ENCODE measurements at regions not wholly inside any gene's neighbourhood (a gene's known extent, or its start where the extent isn't known, plus 50 kb on each side); places are given as distances from the start of the nearest gene placed in this dataset.

DNA sequence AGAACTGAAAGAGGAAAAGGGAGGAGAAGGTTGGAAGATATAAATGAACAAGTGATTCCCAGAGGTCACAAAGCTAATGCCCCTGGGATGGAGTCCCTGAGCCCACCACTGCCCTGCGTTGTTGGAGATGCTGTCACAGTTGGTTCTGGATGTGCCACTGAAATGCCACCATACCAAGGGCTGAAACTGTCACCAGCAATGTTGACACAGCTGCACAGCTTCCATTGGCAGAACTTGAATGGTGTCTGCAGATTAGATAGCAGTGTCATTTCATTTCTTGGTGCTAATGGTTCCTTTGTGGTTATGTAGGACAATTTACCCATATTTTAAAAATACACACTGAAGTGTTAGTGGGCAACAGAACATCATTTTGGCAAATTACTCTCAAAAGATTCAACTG lies 120.7 kb downstream of the TBXT start:
- no peak for DNase-seq (ENCODE audit: low spot score)

DNA sequence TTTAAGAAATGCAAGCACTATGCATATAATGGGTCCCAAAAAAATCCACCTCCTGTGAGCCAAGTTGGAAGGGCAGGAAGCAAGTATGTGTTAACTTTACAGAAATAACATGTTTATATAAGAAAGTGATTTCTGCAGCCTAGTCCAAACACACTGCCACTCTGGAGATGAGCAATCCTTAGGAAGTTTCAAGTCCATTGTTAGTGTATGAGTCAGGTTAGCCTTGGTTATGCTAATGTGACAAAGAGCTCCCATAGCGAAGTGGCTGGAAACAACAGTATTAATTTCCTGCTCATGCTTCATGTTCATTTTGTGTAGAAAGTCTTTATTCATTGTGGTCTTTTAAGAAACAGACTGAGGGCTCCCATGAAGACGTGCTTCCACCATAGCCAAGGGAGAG lies 121.4 kb downstream of the TBXT start:
- no peak for DNase-seq (ENCODE audit: low spot score)

DNA sequence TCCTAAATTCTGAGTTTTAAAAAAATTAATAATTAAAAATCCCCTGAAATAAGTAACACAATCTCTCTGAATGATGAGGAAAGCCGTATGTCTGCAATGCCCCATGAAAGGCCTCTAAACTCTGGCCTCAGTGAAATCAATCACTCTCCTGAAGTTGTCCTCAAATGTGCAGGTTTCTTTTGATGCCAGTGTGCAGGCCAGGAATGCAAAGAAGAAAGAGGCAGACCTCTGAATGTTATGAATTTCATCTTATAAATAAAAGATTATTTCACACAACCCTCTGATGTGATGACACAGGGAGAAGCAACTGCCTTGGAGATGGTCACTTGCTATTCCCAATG lies 121.8 kb downstream of the TBXT start:
- no peak for DNase-seq (ENCODE audit: low spot score)

DNA sequence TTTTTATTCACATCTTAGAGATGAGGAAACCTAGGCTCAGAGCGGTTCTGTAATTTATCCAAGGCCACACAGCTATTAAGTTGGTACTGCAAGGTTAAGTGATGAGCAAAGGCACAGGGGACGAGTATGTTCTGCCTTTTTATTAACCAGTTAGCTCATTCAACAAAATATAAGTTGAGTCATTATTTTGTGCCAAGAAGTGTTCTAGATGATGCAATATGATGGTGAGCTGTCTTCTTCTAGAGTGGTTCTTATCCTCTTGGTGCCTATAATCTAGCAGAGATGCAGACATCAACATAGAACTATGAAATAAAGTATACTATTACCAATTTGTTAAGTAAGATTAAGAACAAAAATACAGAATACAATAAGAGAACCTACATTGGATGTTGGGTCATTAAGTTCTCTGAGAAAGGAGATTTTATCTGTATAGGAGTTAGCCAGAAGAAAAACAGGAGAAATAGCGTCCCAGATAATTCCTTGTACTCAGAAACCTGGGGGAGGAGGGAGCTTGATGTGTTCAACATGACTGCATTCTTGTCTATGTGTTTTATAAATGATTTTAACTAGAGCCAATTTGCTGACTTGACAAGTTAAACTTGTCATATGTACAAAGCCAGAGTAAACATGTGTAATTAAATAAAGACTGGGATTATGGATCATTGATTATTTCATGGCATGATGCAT lies 122.3 kb downstream of the TBXT start:
- DNase-seq (ENCODE audit: low spot score), result no peak

DNA sequence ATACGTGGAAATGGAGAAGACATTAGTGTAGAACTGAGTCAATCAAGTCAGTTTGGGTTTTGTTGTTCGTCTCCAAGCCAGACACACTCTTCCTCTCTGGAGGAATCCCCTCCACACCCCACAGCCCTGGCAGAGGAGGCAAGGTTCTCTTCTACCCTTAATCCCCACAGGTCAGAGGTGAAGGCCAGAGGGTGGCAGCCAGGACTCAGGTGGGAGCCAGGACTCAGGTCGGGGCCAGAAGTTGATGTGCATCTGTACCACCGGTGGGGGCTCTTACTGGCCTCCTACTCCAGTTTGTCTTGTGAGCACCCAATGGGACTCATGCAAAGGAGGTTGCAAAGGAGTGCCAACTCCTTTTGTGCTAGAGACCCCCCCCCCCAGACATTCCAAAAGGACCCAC lies 126.4 kb downstream of the TBXT start:
- DNase-seq (ENCODE audit: low spot score), result no peak

DNA sequence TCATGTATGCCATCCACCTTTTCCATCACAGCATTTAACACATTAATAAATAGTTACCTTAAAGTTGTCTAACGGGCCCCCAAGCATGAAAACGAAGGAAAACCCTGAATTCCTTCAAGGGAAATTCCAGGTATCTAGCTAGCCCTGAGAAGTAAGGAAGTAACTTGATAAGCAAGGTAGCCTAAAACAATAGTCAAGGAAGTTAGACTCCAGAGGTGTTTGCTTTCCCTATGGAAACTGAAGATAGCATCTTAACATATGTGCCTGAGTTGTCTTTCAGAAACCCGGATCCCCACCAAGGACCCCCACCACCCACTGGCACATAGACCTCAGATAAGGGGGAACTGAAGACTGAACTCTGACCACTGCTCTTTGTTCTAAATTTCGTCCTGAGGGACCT lies 127.4 kb downstream of the TBXT start:
- no peak for DNase-seq (ENCODE audit: low spot score)

DNA sequence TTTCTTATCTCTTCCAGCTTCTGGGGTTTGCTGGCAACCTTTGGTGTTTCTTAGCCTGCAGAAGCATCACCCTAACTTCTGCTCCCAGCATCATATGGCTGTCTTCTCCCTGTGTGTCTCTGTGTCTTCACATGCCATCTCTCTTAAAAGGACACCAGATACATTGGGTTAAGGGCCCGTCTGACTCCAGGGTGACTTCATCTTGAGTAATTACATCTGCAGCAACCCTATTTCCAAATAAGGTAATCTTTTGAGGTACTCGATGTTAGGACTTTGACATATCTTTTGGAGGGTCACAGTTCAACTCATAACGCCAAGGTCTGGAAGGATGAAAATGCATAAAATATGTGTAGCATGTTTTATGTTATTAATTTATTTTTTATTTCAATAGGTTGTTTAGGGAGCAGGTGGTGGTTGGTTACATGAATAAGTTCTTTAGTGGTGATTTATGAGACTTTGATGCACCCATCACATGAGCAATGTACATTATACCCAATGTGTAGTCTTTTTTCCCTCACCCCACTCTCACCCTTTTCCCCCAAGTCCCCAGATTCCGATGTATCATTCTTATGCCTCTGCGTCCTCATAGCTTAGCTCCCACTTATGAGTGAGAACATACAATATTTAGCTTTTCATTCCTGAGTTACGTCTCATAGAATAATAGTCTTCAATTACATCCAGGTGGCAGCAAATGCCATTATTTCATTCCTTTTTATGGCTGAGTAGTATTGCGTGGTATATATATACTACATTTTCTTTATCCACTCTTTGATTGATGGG lies 131.1 kb downstream of the TBXT start:
- DNase-seq (ENCODE audit: low spot score), result no peak

DNA sequence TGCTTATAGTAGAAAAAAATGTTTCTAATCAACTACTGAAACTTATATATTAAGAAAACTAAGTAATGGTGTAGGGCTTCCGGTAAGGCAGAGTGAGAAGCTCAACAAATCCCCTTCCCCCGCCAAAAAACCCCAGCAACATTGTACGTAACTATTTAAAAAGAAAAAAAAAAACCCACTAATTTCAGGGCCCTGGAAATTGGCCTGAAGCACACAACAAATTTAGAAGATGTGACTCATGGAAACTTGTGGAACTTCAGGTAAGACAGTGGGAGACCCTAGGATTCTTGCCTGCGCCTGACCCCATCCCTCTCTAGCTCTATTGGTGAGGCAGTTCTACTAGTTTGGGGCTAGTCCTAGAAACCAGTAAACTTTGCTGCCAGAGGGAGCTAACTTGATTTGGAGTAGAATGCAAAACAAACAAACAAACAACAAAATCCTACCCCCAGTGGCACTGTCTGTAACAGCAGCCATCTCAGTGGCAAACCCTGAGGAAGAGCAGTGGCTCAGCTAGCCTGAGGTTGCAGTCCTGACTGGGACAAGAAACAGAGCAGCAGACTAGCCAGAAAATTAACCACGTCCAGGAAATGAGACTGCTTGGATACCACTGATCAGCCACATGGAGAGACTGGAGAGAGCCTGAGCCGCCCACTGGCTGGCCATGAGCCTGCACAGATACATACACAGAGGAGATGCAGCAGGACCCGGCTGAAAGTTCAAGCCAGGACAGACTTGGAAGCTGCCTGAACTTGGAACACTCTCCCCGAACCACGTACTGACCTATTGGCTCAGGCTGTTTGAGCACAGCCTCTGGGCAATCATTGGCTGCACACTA lies 135.1 kb downstream of the TBXT start:
- DNase-seq (ENCODE audit: low spot score), result no peak

DNA sequence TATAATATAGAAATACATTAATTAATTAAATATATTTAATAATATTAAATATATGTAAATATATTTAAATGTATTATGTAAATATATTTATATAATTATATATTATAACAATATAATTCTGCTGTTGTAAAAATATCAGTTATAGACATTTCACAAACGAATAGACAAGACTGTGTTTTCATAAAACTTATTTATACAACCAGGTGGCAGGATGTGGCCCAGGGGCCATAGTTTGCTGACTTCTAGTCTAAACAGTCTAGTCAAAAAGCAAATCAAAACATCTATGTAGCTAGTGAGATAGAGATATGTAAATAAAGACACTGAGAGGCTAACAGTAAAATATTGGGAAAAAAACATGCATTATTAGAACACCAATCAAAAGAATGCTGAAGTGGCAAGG lies 136.4 kb downstream of the TBXT start:
- DNase-seq (ENCODE audit: low spot score), result no peak

DNA sequence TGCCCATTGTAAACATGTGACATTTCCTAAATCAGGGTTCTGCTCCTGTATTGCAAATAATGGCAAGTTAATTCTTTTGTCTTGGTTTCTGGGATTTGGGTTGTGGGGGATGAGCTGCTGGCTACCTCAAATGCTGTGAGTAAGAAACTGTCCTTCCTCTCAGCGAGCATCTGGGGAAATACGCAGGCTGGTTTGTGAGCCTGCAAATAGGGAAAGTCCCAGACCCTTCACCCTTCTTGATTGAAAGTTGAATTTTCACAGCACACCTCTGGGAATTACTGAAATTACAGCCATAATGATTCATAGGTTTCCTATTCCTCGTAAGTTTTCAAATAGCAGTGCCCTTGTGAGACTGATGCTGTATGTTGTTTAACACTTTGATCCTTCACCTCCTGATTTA lies 138.1 kb downstream of the TBXT start:
- no peak for DNase-seq (ENCODE audit: low spot score)

DNA sequence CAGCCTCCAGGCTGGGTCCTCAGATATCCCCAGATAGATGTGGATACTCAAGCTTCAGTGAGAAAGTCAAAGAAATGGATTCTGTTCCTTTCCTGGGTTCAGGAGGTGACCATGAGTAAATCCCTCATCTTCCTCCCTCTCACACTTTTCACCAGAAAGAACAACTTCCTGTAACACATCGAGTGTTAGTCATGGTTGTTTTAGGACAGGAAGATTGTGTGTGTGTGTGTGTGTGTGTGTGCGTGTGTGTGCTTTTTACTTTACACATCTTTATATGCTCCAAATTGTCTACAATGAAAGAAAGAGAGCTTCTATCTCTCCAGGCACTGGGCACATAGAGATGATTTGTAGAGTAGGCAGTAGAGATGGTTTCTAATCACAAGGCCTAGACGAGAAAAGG lies 139.9 kb downstream of the TBXT start:
- DNase-seq (ENCODE audit: low spot score), result no peak

DNA sequence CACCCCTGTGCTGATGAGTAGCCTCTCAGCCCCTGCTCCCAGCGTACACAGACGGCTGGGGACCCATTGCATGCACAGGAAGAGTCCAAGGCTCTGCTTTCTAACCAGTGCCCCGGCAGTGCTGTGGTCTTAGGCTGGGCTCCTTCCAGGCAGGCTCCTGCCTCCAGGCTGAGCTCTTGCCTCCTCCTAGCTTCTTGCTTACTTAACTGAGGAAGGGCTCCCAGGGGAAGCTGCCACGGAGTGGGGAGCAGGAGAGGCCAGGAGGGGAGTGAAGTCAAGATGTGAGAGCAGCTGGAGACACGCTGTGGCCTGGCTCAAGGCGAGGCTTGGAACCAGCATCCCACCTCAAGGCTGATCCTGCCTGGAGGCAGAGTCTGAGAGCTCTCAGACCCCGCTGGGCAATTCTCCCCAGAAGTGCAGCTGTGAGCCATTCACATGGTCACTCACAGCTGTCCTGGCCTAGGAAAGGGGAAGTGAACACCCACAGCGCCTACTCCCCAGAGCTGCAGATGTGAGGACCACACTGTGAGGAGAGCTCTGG lies 141.0 kb downstream of the TBXT start:
- no peak for DNase-seq (ENCODE audit: low spot score)

DNA sequence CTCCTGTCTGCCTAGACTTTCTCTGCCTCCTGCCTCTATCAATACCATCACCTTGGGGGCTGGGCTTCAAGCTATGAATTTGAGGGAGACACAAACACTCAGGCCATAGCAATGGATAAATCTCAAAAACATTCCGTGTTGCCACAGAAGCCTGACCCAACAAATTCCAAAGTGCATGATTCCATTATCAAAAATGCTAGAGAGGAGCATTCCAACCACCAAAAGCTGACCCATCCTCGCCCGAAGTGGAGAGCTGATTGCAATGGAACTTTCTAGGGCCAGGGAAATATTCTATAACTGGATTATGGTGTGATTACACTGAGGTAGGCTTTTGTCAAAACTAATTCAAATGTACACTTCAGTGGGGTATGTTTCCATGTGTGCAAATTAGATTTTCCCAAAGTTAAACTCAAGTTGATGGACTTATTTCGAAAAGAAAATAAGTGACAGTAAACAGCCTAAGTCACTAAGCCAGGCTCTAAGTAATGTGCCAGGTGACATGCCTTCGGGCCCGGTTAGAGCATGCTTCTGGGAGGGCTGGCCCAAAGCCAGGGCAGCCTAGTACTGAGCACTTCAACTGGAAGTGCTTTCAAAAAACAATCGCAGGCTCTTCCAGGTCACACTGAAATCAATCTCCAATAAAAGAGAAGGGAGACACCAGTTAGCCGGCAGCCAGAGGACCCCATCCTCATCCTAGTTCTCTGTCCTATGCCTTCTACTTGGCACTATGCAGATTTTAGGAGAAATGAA lies 142.3 kb downstream of the TBXT start:
- no peak for DNase-seq (ENCODE audit: low spot score)

DNA sequence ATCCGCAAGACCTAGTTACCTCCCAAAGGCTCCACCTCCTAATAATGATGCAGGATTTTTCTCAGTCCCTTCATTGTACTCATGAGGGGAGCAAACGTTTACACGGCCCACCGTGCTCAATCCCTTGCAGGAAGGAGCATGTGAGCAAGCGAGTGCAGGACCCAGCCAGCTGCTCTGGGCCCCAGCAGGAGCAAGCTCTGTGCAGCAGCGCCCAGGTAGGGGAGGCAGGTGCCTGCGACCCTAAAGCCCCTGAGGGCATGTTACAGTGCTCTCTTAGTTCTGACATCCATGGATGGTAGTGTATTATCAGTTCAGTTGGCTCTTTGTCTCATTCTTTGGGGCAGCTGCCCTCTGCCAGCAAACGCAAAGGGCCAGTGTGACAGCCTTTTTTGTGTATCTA lies 143.4 kb downstream of the TBXT start:
- no peak for DNase-seq (ENCODE audit: low spot score)

DNA sequence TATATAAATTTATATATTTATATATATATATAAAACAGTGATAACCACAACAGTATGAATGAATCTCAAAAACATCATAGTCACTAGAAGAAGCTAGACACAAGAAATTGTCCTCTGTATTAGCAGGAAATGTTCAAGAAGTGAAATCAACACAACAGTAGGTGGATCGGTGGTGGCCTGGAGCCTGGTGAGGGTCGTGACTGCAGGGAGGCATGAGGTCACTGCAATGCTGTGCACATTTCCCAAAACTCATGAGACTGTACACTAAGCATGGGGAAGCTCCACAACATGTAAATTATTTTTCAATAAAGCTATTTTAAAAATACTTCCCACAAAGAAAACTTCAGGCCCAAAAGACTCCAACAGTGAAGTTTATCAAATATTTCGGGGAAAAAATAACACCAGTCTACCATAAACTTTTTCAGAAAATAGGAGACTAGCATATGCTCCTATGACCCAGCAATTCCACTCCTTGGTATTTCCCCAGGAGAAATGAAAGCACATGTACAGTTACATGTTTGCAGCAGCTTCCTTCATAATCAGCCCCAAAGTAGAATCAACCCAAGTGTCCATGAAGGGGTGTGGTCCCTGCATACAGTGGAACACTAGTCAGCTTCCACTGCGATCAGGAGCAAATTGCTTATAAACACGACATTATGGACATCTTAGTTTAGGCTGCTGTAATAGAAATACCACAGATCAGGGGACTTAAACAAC lies 144.2 kb downstream of the TBXT start:
- DNase-seq (ENCODE audit: low spot score), result no peak

DNA sequence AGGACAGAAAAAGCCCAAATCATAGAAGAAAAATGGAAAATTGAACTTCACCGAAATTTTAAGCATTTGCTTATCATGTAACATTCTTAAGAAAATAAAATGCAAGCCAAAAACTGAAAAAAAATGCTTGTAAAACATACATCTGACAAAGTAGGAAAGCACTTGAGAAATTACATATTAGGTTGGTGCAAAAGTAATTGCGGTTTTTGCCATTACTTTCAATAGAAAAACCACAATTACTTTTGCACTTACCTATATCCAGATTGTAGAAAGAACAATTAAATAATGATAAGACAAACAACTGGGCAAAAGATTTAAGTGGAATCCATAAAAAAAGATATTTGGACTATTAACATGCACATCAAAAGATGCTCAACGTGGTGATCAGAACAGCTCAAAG lies 146.2 kb downstream of the TBXT start:
- no peak for DNase-seq (ENCODE audit: low spot score)

DNA sequence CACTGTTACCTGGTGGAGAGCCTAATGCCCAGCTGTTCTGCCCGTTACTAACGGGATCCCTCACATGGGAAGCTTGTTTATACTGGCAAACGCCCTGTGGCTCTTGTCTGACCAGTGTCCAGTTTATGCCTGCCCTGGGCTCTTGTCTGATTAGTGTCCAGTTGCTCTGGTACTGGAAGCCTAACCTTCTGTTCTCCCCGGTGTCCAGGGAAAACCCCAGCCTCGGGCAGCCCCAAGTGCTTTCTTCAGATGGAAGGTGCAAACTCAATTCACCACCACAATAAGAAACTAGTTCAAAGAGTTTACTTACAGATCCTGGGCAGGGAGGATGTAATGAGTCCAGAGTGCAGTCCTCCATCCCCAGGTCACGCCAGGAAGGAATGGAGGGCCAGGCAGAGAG lies 148.4 kb downstream of the TBXT start:
- no peak for DNase-seq (ENCODE audit: low spot score)

DNA sequence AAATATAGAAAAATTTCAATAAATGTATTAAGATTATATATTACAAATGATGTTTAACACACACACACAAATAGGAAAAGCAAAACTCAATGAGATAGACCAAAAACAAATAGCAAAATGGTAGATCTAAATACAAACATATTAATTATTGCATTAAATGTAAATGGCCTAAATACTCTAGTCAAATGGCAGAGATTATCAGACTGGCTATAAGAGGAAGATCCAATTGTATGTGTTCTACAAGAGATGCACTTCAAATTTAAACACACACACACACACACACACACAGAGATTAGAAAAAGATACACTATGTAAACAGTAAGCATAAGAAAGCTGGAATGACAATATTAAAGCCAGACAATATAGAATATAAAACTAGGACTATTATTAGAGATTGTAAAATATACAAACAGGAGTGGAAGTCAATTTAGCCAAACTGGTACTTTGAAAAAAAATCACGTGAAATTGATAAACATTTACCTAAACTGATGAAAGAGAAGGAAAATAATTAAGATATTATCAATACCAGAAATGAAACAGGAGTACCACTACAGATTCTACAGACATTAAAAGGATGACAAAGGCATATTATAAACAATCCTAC lies 150.5 kb downstream of the TBXT start:
- DNase-seq (ENCODE audit: low spot score), result no peak

DNA sequence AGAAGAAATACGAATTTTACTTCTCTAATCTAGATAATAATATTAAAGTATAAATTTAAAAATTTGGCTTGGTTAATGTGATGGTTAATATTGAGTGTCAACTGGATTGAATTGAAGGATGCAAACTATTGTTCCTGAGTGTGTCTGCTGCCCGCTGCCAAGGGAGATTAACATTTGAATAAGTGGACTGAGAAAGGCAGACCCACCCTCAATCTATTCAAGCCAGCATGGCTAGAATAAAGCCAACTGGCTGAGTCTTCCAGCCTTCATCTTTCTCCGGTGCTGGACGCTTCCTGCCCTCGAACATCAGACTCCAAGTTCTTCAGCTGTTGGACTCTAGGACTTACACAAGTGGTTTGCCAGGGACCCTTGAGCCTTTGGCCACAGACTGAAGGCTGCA lies 152.7 kb downstream of the TBXT start:
- DNase-seq (ENCODE audit: low spot score), result no peak

DNA sequence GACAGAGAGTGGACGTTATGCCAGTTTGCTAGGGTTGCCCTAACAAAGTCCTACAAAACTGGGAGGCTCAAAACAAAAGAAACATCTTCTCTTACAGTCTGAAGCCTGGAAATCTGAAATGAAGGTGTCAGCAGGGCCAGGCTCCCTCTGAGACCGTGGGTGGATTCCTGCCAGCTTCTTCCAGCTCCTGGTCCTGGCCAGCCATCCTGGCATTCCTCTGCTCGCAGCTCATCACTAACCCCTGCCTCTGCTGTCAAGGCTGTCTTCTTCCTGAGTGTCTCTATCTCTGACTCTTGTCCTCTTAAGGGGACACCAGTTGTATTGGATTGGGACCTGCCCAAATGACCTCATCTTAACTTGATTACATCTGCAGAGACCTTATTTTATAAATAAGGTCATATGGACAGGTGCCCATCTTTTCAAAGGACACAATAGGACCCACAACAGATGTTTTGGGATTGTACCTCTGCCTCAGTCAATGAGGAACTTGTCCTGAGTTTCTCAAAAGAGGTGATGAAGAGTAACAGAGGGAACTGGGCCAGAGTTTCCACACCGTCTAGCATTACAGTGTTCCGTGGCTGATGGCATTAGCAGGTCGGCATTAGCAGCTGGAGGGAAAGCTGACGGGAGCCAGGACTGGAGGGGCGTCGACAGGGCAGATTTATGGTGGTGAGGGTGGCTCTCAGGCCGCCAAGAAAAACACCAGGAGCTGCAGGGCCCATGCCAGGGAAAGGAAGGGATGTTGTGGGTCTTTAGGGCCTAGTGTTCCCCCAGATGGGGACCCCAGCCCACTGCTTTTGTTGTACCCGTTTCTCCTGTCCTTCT lies 157.3 kb downstream of the TBXT start:
- no peak for DNase-seq (ENCODE audit: low spot score)

Data from hematopoietic multipotent progenitor cell treated with erythropoietin and hydrocortisone succinate and interleukin-3 and kit ligand, for 15 days (in vitro differentiated cells).